Neural cell (in vitro differentiated cells): ENCODE measurements at regions not wholly inside any gene's neighbourhood (a gene's known extent, or its start where the extent isn't known, plus 50 kb on each side); places are given as distances from the start of the nearest gene placed in this dataset.

Experiments used
- POLR2AphosphoS5 ChIP-seq: IDR thresholded peaks from 2 replicates; pipeline ENCODE4 v1.6.1; 2012
- TF ChIP-seq, protein P1 (sequence below): fragments of 450-650 bp; IDR thresholded peaks from 2 replicates; pipeline ENCODE4 v1.5.1; 2014; ENCODE audit warnings: antibody characterized with exemption, mild to moderate bottlenecking, moderate library complexity; ENCODE audit not compliant: poor library complexity, severe bottlenecking

DNA sequence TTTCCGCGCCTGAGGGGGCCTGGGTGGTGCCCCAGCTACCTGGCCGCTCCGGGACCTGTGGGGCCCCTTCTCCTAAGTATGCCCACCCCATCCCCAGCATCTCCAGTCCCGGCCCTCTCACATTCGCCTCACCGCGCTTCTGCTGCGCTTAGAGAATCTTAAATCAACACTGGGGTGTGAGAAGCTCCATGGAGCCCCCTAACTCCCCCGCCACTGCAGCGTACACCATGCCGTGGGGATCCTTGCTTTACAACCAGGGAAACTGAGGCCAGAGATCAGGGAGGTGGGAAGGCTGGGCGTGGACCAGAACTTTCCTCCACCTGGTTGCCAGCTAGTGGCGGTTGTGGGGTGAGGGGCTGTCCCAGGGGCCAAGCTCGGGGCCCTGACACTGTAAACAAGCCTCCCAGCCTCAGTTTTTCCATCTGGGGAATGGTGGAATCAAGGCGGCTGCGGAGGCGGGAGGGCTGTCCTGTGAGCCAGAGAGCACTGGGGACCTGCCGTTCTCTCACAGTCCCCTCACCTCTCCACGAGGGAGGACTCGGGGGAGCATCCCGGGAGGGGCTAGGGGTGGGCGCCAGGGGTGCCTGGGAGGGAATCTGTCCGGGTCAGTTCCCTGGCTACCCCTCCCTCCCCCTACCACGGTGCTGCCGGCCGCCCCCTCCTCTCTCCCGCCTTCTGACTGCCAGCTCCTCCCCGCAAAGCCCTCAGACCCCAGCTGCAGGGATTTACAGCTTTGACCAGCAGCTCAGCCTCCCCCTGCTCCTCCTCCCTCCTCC lies 161.2 kb downstream of the C9orf50 start:
- TF ChIP-seq POLR2AphosphoS5, result no peak
- TF ChIP-seq, protein P1, sequence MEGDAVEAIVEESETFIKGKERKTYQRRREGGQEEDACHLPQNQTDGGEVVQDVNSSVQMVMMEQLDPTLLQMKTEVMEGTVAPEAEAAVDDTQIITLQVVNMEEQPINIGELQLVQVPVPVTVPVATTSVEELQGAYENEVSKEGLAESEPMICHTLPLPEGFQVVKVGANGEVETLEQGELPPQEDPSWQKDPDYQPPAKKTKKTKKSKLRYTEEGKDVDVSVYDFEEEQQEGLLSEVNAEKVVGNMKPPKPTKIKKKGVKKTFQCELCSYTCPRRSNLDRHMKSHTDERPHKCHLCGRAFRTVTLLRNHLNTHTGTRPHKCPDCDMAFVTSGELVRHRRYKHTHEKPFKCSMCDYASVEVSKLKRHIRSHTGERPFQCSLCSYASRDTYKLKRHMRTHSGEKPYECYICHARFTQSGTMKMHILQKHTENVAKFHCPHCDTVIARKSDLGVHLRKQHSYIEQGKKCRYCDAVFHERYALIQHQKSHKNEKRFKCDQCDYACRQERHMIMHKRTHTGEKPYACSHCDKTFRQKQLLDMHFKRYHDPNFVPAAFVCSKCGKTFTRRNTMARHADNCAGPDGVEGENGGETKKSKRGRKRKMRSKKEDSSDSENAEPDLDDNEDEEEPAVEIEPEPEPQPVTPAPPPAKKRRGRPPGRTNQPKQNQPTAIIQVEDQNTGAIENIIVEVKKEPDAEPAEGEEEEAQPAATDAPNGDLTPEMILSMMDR, result no peak
